GM23338 (cell line): ENCODE measurements at regions not wholly inside any gene's neighbourhood (a gene's known extent, or its start where the extent isn't known, plus 50 kb on each side); places are given as distances from the start of the nearest gene placed in this dataset. TPM values are rescaled to one million over a fixed set of nuclear protein-coding genes. Genes with fewer than 3 reads are reported as not detected.

Experiments
- small RNA-seq: library from RNA; depleted of rRNA; stranded (forward); fragments of <200 nt; gene quantifications from one replicate; pipeline ENCODE3, GENCODE V24; 2014; ENCODE audit warnings: low replicate concordance

Small RNA genes lying in the stretch of these regions (small RNA-seq; reads per million reads assigned to genes)
- not detected for gene RNU6-932P
